B cell (primary cell): ENCODE measurements at regions not wholly inside any gene's neighbourhood (a gene's known extent, or its start where the extent isn't known, plus 50 kb on each side); places are given as distances from the start of the nearest gene placed in this dataset.

ENCODE experiments used
- ATAC-seq: fragments of 200-7000 bp; cut with Tn5 transposase; one replicate; pipeline ENCODE4 v1.10.0; 2021; ENCODE audit warnings: low read depth, mild to moderate bottlenecking, moderate number of reproducible peaks, moderate library complexity
- CTCF ChIA-PET: fragments of 350-600 bp; sonication (Branson Sonifier 250); formaldehyde crosslinking; loops from one replicate; lab custom pipeline; 2021; ENCODE audit warnings: antibody characterized with exemption, inconsistent platforms; lab: Charles Lee
- POLR2A ChIA-PET: fragments of 350-600 bp; sonication (Branson Sonifier 250); formaldehyde crosslinking; loops from one replicate; lab custom pipeline; 2021; ENCODE audit warnings: antibody characterized with exemption; lab: Charles Lee
- DNase-seq: peaks from one replicate; pipeline ENCODE4 v3.0.0; 2013
- H2AFZ ChIP-seq: 2 replicates; pipeline ENCODE4 v1.6.1; 2012; ENCODE audit warnings: mild to moderate bottlenecking, low read depth, low read length; ENCODE audit not compliant: insufficient read depth, poor library complexity, severe bottlenecking
- H3K27ac ChIP-seq, 2 donors: 1 replicate in 1 of 2; 2 replicates in 1 of 2; pipeline ENCODE4 v1.5.1; 2012 to 2013; ENCODE audit warnings: low read length in 2 of 2, mild to moderate bottlenecking in 2 of 2, moderate library complexity in 1 of 2
- H3K27me3 ChIP-seq, 4 experiments: fragments of 200-600 bp in 1 of 4; sonication (generic) in 1 of 4; replicated peaks in 1 of 4; 1 replicate in 2 of 4; 2 replicates in 2 of 4; pipeline versions ENCODE4 v1.6.1 to v1.7.0; 2013 to 2016; ENCODE audit warnings: low read length in 3 of 4, mild to moderate bottlenecking in 2 of 4, mixed read lengths in 1 of 4, moderate library complexity in 1 of 4; ENCODE audit not compliant: insufficient read depth in 4 of 4, control insufficient read depth in 3 of 4; ENCODE audit errors: control extremely low read depth in 1 of 4
- H3K36me3 ChIP-seq, 2 experiments: replicated peaks in 1 of 2; 1 replicate in 1 of 2; 2 replicates in 1 of 2; pipeline versions ENCODE4 v1.6.1 to v1.7.1; 2013; ENCODE audit warnings: low read length in 1 of 2; ENCODE audit not compliant: insufficient read depth in 2 of 2, control insufficient read depth in 1 of 2; ENCODE audit errors: control extremely low read depth in 1 of 2, extremely low read depth in 1 of 2
- H3K4me1 ChIP-seq, 2 donors: fragments of 200-600 bp in 1 of 2; sonication (generic) in 1 of 2; 1 replicate in 1 of 2; 2 replicates in 1 of 2; pipeline versions ENCODE4 v1.5.1 to v1.6.1; 2013 to 2017; ENCODE audit warnings: low read length in 2 of 2; ENCODE audit not compliant: control insufficient read depth in 2 of 2, insufficient read depth in 2 of 2
- H3K4me2 ChIP-seq: replicated peaks from 2 replicates; pipeline ENCODE3; 2012; ENCODE audit warnings: mild to moderate bottlenecking, low read depth, low read length; ENCODE audit not compliant: poor library complexity, severe bottlenecking
- H3K4me3 ChIP-seq, 5 experiments: fragments of 200-600 bp in 1 of 5; sonication (generic) in 1 of 5; 1 replicate in 3 of 5; 2 replicates in 2 of 5; pipeline versions ENCODE4 v1.5.1 to v1.7.0; 2011 to 2016; ENCODE audit warnings: low read length in 4 of 5, mild to moderate bottlenecking in 4 of 5, low read depth in 2 of 5, control low read depth in 1 of 5, moderate library complexity in 1 of 5; ENCODE audit not compliant: insufficient read depth in 1 of 5; ENCODE audit errors: control extremely low read depth in 1 of 5, extremely low read depth in 1 of 5
- H3K79me2 ChIP-seq: fragments of 200-600 bp; sonication (generic); one replicate; pipeline ENCODE4 v1.6.0; 2016; ENCODE audit warnings: low read length; ENCODE audit not compliant: control insufficient read depth, insufficient read depth
- H3K9ac ChIP-seq: fragments of 200-600 bp; sonication (generic); 2 replicates; pipeline ENCODE4 v1.6.1; 2017; ENCODE audit warnings: mild to moderate bottlenecking, low read length, moderate library complexity
- H3K9me3 ChIP-seq, 3 donors: one replicate each; pipeline versions ENCODE4 v1.6.1 to v1.7.1; 2013; ENCODE audit warnings: low read length in 2 of 3; ENCODE audit not compliant: control insufficient read depth in 2 of 3, insufficient read depth in 1 of 3; ENCODE audit errors: control extremely low read depth in 1 of 3
- H4K20me1 ChIP-seq: 2 replicates; pipeline ENCODE4 v1.6.0; 2012; ENCODE audit warnings: mild to moderate bottlenecking, low read length; ENCODE audit not compliant: insufficient read depth, control insufficient read depth, poor library complexity, severe bottlenecking
- H3K27ac Mint-ChIP-seq: one replicate; pipeline ENCODE4 v1.8.0; 2021; ENCODE audit warnings: mixed read lengths
- H3K27me3 Mint-ChIP-seq: one replicate; pipeline ENCODE4 v1.8.0; 2021; ENCODE audit warnings: mixed read lengths
- H3K4me1 Mint-ChIP-seq: one replicate; pipeline ENCODE4 v1.8.0; 2021; ENCODE audit warnings: mixed read lengths
- H3K4me3 Mint-ChIP-seq: one replicate; pipeline ENCODE4 v1.8.0; 2021; ENCODE audit warnings: mixed read lengths
- H3K9me3 Mint-ChIP-seq: one replicate; pipeline ENCODE4 v1.8.0; 2022; ENCODE audit warnings: mixed read lengths; ENCODE audit not compliant: insufficient read depth
- CTCF ChIP-seq: fragments of 200-600 bp; IDR thresholded peaks from one replicate; pipeline ENCODE4 v1.8.0; 2022; ENCODE audit warnings: antibody characterized with exemption, mild to moderate bottlenecking
- EZH2 ChIP-seq: IDR thresholded peaks from 2 replicates; pipeline ENCODE4 v1.6.1; 2012; ENCODE audit warnings: borderline replicate concordance, low read depth, mild to moderate bottlenecking, moderate library complexity, low read length; ENCODE audit not compliant: insufficient read depth, poor library complexity, severe bottlenecking
- WGBS: methylation state at CpG from one replicate; pipeline ENCODE4 v1.1.5; 2013; ENCODE audit warnings: missing lambda C conversion rate; ENCODE audit not compliant: insufficient coverage; 5-methylcytosine and 5-hydroxymethylcytosine counted together
- intact Hi-C: fragments of 100-400 bp; cut with micrococcal nuclease; formaldehyde crosslinking; loops from one replicate; pipeline ENCODE4 v1.10.0; 2022

- Histone ChIP-seq H3K27ac (no peak overlapping the region), H3K9ac (no peak overlapping the region), H3K9me3 (peaks cover 0 to 3% (median 0%) of the 10 kb centered on the region in 3 donors), H3K36me3 (no peaks in the 10 kb centered on the region), H3K4me1 (no peaks in the 10 kb centered on the region), H3K4me3 (no peak overlapping the region), H4K20me1 (no peaks in the 10 kb centered on the region), H3K27me3 (no peaks in the 10 kb centered on the region), H3K79me2 (no peaks in the 10 kb centered on the region), H2AFZ (no peak overlapping the region), H3K4me2 (no peak overlapping the region)
- ChIA-PET POLR2A (no interaction called here), CTCF (no interaction called here)
- no peak for ATAC-seq
- DNase-seq = no peak
- no peaks in the 10 kb centered on the region for H3K4me1 Mint-ChIP-seq
- no peak overlapping the region for H3K27ac Mint-ChIP-seq
- no peak for TF ChIP-seq CTCF
- no peak for TF ChIP-seq EZH2
- H3K27me3 Mint-ChIP-seq = no peaks in the 10 kb centered on the region
- intact Hi-C loops = no loop called here
- H3K9me3 Mint-ChIP-seq = peaks cover 5% of the 10 kb centered on the region
- no CpG with 5 or more reads among the region's 2 CpGs for WGBS
- H3K4me3 Mint-ChIP-seq = no peak overlapping the region
Observed at GRCh38 chr13:37187105-37187504, 81.6 kb upstream of the CSNK1A1L start.

- ChIA-PET POLR2A (no interaction called here), CTCF (no interaction called here)
- no peaks in the 10 kb centered on the region for H3K27me3 ChIP-seq
- H3K9me3 ChIP-seq = no peaks in the 10 kb centered on the region
- no peak for TF ChIP-seq EZH2
- TF ChIP-seq CTCF = no peak
- H3K4me3 Mint-ChIP-seq = no peak overlapping the region
- no peaks in the 10 kb centered on the region for H3K79me2 ChIP-seq
- H3K36me3 ChIP-seq = no peaks in the 10 kb centered on the region
- H3K4me3 ChIP-seq = no peak overlapping the region
- ATAC-seq (no peak), DNase-seq (no peak)
- intact Hi-C loops = no loop called here
- no peaks in the 10 kb centered on the region for H3K4me1 Mint-ChIP-seq
- no peaks in the 10 kb centered on the region for H3K4me1 ChIP-seq
- no peaks in the 10 kb centered on the region for H4K20me1 ChIP-seq
- no peaks in the 10 kb centered on the region for H3K27me3 Mint-ChIP-seq
- H3K27ac Mint-ChIP-seq = no peak overlapping the region
- H3K9me3 Mint-ChIP-seq = peaks cover 3% of the 10 kb centered on the region
- no peak overlapping the region for H3K4me2 ChIP-seq
- H2AFZ ChIP-seq = no peak overlapping the region
- no peak overlapping the region for H3K27ac ChIP-seq
- H3K9ac ChIP-seq = no peak overlapping the region
Observed at GRCh38 chr13:37181620-37182019, 76.2 kb upstream of the CSNK1A1L start.
